ENCODE measurements at regions not wholly inside any gene's neighbourhood (a gene's known extent, or its start where the extent isn't known, plus 50 kb on each side); places are given as distances from the start of the nearest gene placed in this dataset.
"Not testable (repeated sequence)": the region's sequence is repeated elsewhere in the genome, so short reads cannot be mapped to it uniquely, and the experiment has no call there.

DNA sequence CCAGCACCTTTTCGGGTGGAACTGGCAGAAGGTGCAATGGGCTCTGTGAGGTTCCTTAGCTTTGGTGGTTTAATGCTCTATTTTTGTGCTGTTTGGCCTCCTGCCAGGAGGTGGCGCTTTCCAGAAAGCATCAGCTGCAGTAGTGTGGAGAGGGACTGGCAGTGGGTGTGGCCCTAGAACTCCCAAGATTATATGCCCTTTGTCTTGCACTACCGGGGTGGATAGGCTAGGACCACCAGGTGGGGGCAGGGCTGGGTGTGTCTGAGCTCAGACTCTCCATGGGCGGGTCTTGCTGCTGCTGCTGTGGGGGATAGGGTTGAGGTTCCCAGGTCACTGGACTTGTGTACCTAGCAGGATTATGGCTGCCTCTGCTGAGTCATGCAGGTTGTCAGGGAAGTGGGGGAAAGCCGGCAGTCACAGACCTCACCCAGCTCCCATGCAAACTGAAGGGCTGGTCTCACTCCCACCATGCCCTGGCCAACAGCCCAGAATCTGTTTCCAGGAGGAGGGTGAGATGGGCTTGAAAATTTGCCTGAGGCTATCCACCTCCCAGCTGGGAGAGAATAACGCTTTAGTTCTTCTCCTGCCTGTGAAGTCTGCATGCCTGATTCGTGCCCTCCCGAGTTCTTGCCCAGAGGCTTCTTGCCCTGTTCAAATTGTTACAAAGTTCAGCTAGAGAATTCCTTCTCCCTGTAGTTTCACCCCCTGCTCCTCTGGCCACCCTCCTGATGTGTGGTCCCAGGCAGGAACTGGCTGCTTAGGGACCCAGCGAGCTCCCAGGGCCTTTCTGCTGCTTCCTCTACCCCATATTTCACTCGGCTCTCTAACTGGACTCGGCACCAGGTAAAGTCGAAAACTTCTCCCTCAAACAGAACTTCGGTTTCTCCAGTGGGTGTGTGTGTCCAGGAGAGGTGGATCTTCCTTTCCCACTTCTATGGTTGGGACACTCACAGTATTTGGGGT lies 76.5 kb upstream of the BTG3 start:
- WGBS = 72% methylated on average over 13 of the region's 13 CpGs
- Histone ChIP-seq H3K9ac (ENCODE audit: low read depth in 1 of 2, low read length in 2 of 2) (no peak overlapping the region), H3K9me3 (ENCODE audit: control insufficient read depth in 4 of 4, low read length in 3 of 4) (no peaks in the 10 kb centered on the region), H3K27ac (ENCODE audit: low read depth in 1 of 2, low read length in 2 of 2) (no peak overlapping the region), H3K36me3 (ENCODE audit: control insufficient read depth in 4 of 4, insufficient read depth in 3 of 4, low read depth in 1 of 4, low read length in 3 of 4) (no peaks in the 10 kb centered on the region), H3K4me1 (ENCODE audit: control insufficient read depth in 4 of 4, insufficient read depth in 4 of 4, low read length in 3 of 4) (no peaks in the 10 kb centered on the region), H3K27me3 (ENCODE audit: control insufficient read depth in 4 of 4, insufficient read depth in 4 of 4, low read length in 3 of 4) (peaks cover 0 to 3% (median 0%) of the 10 kb centered on the region in 4 donors), H3K4me3 (ENCODE audit: low read depth in 1 of 3, low read length in 3 of 3) (no peak overlapping the region)
- DNase-seq (ENCODE audit: low spot score) = no peak
- TF ChIP-seq JUND (IDR thresholded peaks at IDR 0.05) = no peak
- TF ChIP-seq RXRA (IDR thresholded peaks at IDR 0.05) = no peak
- peak in 1 of 2 donors; percentile 45 for TF ChIP-seq RAD21 (IDR thresholded peaks at IDR 0.05)
- TF ChIP-seq, protein P1, sequence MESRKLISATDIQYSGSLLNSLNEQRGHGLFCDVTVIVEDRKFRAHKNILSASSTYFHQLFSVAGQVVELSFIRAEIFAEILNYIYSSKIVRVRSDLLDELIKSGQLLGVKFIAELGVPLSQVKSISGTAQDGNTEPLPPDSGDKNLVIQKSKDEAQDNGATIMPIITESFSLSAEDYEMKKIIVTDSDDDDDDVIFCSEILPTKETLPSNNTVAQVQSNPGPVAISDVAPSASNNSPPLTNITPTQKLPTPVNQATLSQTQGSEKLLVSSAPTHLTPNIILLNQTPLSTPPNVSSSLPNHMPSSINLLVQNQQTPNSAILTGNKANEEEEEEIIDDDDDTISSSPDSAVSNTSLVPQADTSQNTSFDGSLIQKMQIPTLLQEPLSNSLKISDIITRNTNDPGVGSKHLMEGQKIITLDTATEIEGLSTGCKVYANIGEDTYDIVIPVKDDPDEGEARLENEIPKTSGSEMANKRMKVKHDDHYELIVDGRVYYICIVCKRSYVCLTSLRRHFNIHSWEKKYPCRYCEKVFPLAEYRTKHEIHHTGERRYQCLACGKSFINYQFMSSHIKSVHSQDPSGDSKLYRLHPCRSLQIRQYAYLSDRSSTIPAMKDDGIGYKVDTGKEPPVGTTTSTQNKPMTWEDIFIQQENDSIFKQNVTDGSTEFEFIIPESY (IDR thresholded peaks at IDR 0.05) = no peak

DNA sequence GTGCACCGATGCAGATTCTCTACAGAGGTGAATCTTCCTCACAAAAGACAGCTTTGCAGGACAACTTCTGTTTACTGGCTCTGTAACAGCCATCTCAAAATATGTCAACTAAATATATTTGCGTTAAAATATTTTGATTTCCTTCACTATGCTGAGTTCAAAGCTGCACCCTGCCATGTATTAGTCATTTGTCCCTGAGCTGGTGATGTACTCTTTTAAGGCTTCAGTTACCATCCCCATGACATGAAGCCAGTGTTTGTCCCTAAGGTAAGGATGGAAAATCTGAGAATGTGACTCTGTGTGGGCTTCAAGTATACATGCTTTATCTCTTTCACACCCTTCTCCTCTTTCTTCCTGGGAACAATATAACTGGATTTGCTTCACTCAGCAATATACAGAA lies 70.2 kb upstream of the BTG3 start:
- Histone ChIP-seq H3K36me3 (ENCODE audit: control insufficient read depth in 4 of 4, insufficient read depth in 3 of 4, low read depth in 1 of 4, low read length in 3 of 4) (no peaks in the 10 kb centered on the region), H3K27ac (ENCODE audit: low read depth in 1 of 2, low read length in 2 of 2) (no peak overlapping the region), H3K9me3 (ENCODE audit: control insufficient read depth in 4 of 4, low read length in 3 of 4) (no peaks in the 10 kb centered on the region), H3K9ac (ENCODE audit: low read depth in 1 of 2, low read length in 2 of 2) (no peak overlapping the region), H3K4me3 (ENCODE audit: low read depth in 1 of 3, low read length in 3 of 3) (no peak overlapping the region), H3K4me1 (ENCODE audit: control insufficient read depth in 4 of 4, insufficient read depth in 4 of 4, low read length in 3 of 4) (no peaks in the 10 kb centered on the region), H3K27me3 (ENCODE audit: control insufficient read depth in 4 of 4, insufficient read depth in 4 of 4, low read length in 3 of 4) (no peaks in the 10 kb centered on the region)
- WGBS = 83% methylated on average over 2 of the region's 2 CpGs
- TF ChIP-seq, protein P2, sequence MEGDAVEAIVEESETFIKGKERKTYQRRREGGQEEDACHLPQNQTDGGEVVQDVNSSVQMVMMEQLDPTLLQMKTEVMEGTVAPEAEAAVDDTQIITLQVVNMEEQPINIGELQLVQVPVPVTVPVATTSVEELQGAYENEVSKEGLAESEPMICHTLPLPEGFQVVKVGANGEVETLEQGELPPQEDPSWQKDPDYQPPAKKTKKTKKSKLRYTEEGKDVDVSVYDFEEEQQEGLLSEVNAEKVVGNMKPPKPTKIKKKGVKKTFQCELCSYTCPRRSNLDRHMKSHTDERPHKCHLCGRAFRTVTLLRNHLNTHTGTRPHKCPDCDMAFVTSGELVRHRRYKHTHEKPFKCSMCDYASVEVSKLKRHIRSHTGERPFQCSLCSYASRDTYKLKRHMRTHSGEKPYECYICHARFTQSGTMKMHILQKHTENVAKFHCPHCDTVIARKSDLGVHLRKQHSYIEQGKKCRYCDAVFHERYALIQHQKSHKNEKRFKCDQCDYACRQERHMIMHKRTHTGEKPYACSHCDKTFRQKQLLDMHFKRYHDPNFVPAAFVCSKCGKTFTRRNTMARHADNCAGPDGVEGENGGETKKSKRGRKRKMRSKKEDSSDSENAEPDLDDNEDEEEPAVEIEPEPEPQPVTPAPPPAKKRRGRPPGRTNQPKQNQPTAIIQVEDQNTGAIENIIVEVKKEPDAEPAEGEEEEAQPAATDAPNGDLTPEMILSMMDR (IDR thresholded peaks at IDR 0.05; ENCODE audit: low read depth, low read length, missing input control) = no peak
- TF ChIP-seq NR2F2 (IDR thresholded peaks at IDR 0.05) (no peak), TAF1 (conservative IDR thresholded peaks at IDR 0.05) (no peak), GABPA (IDR thresholded peaks at IDR 0.05 in 1 of 2, conservative IDR thresholded peaks at IDR 0.05 in 1 of 2) (no peak)
- no peak for DNase-seq (ENCODE audit: low spot score)

DNA sequence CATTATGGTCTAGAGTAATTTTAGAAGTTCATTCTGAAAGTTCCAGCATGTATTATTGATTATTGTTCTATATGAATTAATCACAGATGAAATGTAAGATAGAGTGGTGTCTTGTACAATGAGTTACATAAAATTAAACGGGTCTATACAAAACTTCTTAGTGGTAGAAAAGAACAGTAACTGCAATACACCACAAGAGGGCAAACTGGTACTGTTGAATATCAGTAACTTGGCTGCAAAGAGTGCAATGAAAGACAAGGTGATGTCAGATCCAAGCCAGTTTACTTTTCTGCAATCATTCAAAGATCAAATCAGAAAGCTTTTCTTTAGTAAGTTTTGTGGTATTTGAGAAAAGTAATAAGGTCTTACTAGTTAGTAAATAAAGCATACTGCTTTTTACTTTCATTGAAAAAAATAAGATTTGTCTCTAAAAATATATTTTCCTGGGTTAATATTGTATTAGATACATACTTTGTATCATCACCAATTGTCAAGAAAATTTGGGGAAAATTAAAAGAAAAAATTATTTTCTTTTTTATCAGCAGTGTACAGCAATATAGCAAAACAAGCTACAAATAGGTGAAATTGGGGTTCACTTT lies 66.4 kb upstream of the BTG3 start:
- Histone ChIP-seq H3K27ac (ENCODE audit: low read depth in 1 of 2, low read length in 2 of 2) (no peak overlapping the region), H3K4me1 (ENCODE audit: control insufficient read depth in 4 of 4, insufficient read depth in 4 of 4, low read length in 3 of 4) (no peaks in the 10 kb centered on the region), H3K36me3 (ENCODE audit: control insufficient read depth in 4 of 4, insufficient read depth in 3 of 4, low read depth in 1 of 4, low read length in 3 of 4) (no peaks in the 10 kb centered on the region), H3K4me3 (ENCODE audit: low read depth in 1 of 3, low read length in 3 of 3) (no peak overlapping the region), H3K27me3 (ENCODE audit: control insufficient read depth in 4 of 4, insufficient read depth in 4 of 4, low read length in 3 of 4) (no peaks in the 10 kb centered on the region), H3K9me3 (ENCODE audit: control insufficient read depth in 4 of 4, low read length in 3 of 4) (no peaks in the 10 kb centered on the region), H3K9ac (ENCODE audit: low read depth in 1 of 2, low read length in 2 of 2) (no peak overlapping the region)
- TF ChIP-seq RAD21 (IDR thresholded peaks at IDR 0.05) = peak; percentile 97
- no peak for TF ChIP-seq SP1 (IDR thresholded peaks at IDR 0.05)
- peak; percentile 39 for TF ChIP-seq FOXA2 (IDR thresholded peaks at IDR 0.05)
- no peak for TF ChIP-seq TAF1 (conservative IDR thresholded peaks at IDR 0.05)
- TF ChIP-seq FOXA1 (IDR thresholded peaks at IDR 0.05) = no peak
- TF ChIP-seq, protein P2 (IDR thresholded peaks at IDR 0.05; ENCODE audit: low read depth, low read length, missing input control) = peak; percentile 92
- TF ChIP-seq, protein P3, sequence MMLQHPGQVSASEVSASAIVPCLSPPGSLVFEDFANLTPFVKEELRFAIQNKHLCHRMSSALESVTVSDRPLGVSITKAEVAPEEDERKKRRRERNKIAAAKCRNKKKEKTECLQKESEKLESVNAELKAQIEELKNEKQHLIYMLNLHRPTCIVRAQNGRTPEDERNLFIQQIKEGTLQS (IDR thresholded peaks at IDR 0.05) = peak; percentile 16
- TF ChIP-seq JUND (IDR thresholded peaks at IDR 0.05) = peak in 1 of 2 donors; percentile 13
- no peak for TF ChIP-seq YY1 (IDR thresholded peaks at IDR 0.05)
- TF ChIP-seq GABPA (IDR thresholded peaks at IDR 0.05 in 1 of 2, conservative IDR thresholded peaks at IDR 0.05 in 1 of 2) = no peak
- no peak for DNase-seq (ENCODE audit: low spot score)
- WGBS = 0% methylated on average over 1 of the region's 1 CpG

DNA sequence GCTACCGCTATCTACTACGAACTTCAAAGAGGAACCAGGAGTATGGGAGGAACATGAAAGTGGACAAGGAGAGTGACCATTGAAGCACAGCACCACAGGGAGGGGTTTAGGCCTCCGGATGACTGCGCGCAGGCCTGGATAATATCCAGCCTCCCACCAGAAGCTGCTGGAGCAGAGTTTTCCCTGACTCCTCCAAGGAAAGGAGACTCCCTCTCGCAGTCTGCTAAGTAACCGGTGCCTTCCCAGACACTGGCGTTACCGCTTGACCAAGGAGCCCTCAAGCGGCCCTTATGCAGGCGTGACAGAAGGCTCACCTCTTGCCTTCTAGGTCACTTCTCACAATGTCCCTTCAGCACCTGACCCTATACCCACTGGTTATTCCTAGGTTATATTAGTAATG lies 64.2 kb upstream of the BTG3 start:
- H3K9me3 ChIP-seq (ENCODE audit: control insufficient read depth in 4 of 4, low read length in 3 of 4); DNase-seq (ENCODE audit: low spot score); H3K4me3 ChIP-seq (ENCODE audit: low read depth in 1 of 3, low read length in 3 of 3); H3K27ac ChIP-seq (ENCODE audit: low read depth in 1 of 2, low read length in 2 of 2); H3K36me3 ChIP-seq (ENCODE audit: control insufficient read depth in 4 of 4, insufficient read depth in 3 of 4, low read depth in 1 of 4, low read length in 3 of 4); H3K4me1 ChIP-seq (ENCODE audit: control insufficient read depth in 4 of 4, insufficient read depth in 4 of 4, low read length in 3 of 4); H3K27me3 ChIP-seq (ENCODE audit: control insufficient read depth in 4 of 4, insufficient read depth in 4 of 4, low read length in 3 of 4); H3K9ac ChIP-seq (ENCODE audit: low read depth in 1 of 2, low read length in 2 of 2): not testable (repeated sequence)
- WGBS = 91% methylated on average over 11 of the region's 11 CpGs

All from liver (tissue), 8 donors.